ENCODE measurements at regions not wholly inside any gene's neighbourhood (a gene's known extent, or its start where the extent isn't known, plus 50 kb on each side); places are given as distances from the start of the nearest gene placed in this dataset.

GRCh38 chr12:74957231-74957630 lies 252.4 kb downstream of the KCNC2 start:
- WGBS, 2 donors = 85 to 87% methylated on average over 3 of the region's 3 CpGs
- DNase-seq (no peak), ATAC-seq (ENCODE audit: insufficient read depth, low FRiP score) (no peak)
- no peaks in the 10 kb centered on the region for H3K36me3 ChIP-seq (ENCODE audit: control insufficient read depth in 4 of 4, insufficient read depth in 4 of 4, low read length in 4 of 4)
- no peaks in the 10 kb centered on the region for H3K27me3 ChIP-seq (ENCODE audit: control insufficient read depth in 3 of 3, insufficient read depth in 3 of 3, low read length in 2 of 3)
- no peak overlapping the region for H3K9ac ChIP-seq (ENCODE audit: insufficient read depth in 1 of 2, low read length in 2 of 2)
- TF ChIP-seq CTCF (IDR thresholded peaks at IDR 0.05; ENCODE audit: control extremely low read depth, extremely low read depth) = no peak
- no peaks in the 10 kb centered on the region for H3K9me3 ChIP-seq (ENCODE audit: control insufficient read depth in 4 of 4, insufficient read depth in 3 of 4, low read length in 3 of 4)
- H3K4me3 ChIP-seq = no peak overlapping the region
- no peaks in the 10 kb centered on the region for H3K4me1 ChIP-seq (ENCODE audit: control insufficient read depth in 5 of 5, insufficient read depth in 5 of 5, low read length in 5 of 5)
- H3K27ac ChIP-seq (ENCODE audit: low read depth in 1 of 2, low read length in 1 of 2) = no peak overlapping the region

- TF ChIP-seq CTCF (IDR thresholded peaks at IDR 0.05; ENCODE audit: control extremely low read depth, extremely low read depth) = no peak
- ATAC-seq (ENCODE audit: insufficient read depth, low FRiP score) (no peak), DNase-seq (no peak)
- H3K36me3 ChIP-seq (ENCODE audit: control insufficient read depth in 4 of 4, insufficient read depth in 4 of 4, low read length in 4 of 4) = no peaks in the 10 kb centered on the region
- no peak overlapping the region for H3K27ac ChIP-seq (ENCODE audit: low read depth in 1 of 2, low read length in 1 of 2)
- H3K9ac ChIP-seq (ENCODE audit: insufficient read depth in 1 of 2, low read length in 2 of 2) = no peak overlapping the region
- no peaks in the 10 kb centered on the region for H3K9me3 ChIP-seq (ENCODE audit: control insufficient read depth in 4 of 4, insufficient read depth in 3 of 4, low read length in 3 of 4)
- no peaks in the 10 kb centered on the region for H3K4me1 ChIP-seq (ENCODE audit: control insufficient read depth in 5 of 5, insufficient read depth in 5 of 5, low read length in 5 of 5)
- H3K27me3 ChIP-seq (ENCODE audit: control insufficient read depth in 3 of 3, insufficient read depth in 3 of 3, low read length in 2 of 3) = no peaks in the 10 kb centered on the region
- H3K4me3 ChIP-seq = no peak overlapping the region
These were observed 252.0 kb downstream of the KCNC2 start for GRCh38 chr12:74957634-74958033.

GRCh38 chr12:74959657-74960056 lies 250.0 kb downstream of the KCNC2 start:
- Histone ChIP-seq H3K9ac (ENCODE audit: insufficient read depth in 1 of 2, low read length in 2 of 2) (no peak overlapping the region), H3K27me3 (ENCODE audit: control insufficient read depth in 3 of 3, insufficient read depth in 3 of 3, low read length in 2 of 3) (no peaks in the 10 kb centered on the region), H3K4me1 (ENCODE audit: control insufficient read depth in 5 of 5, insufficient read depth in 5 of 5, low read length in 5 of 5) (no peaks in the 10 kb centered on the region), H3K9me3 (ENCODE audit: control insufficient read depth in 4 of 4, insufficient read depth in 3 of 4, low read length in 3 of 4) (no peaks in the 10 kb centered on the region), H3K27ac (ENCODE audit: low read depth in 1 of 2, low read length in 1 of 2) (no peak overlapping the region), H3K4me3 (no peak overlapping the region), H3K36me3 (ENCODE audit: control insufficient read depth in 4 of 4, insufficient read depth in 4 of 4, low read length in 4 of 4) (no peaks in the 10 kb centered on the region)
- 93 to 95% methylated on average over 2 of the region's 2 CpGs for WGBS, 2 donors
- ATAC-seq (ENCODE audit: insufficient read depth, low FRiP score) (no peak), DNase-seq (no peak)
- no peak for TF ChIP-seq CTCF (IDR thresholded peaks at IDR 0.05; ENCODE audit: control extremely low read depth, extremely low read depth)

GRCh38 chr12:74963304-74963703 lies 246.3 kb downstream of the KCNC2 start:
- no peaks in the 10 kb centered on the region for H3K27me3 ChIP-seq (ENCODE audit: control insufficient read depth in 3 of 3, insufficient read depth in 3 of 3, low read length in 2 of 3)
- H3K9me3 ChIP-seq (ENCODE audit: control insufficient read depth in 4 of 4, insufficient read depth in 3 of 4, low read length in 3 of 4) = no peaks in the 10 kb centered on the region
- no peak overlapping the region for H3K27ac ChIP-seq (ENCODE audit: low read depth in 1 of 2, low read length in 1 of 2)
- WGBS, 2 donors = 66 to 67% methylated on average over 1 of the region's 1 CpG
- H3K4me1 ChIP-seq (ENCODE audit: control insufficient read depth in 5 of 5, insufficient read depth in 5 of 5, low read length in 5 of 5) = no peaks in the 10 kb centered on the region
- H3K36me3 ChIP-seq (ENCODE audit: control insufficient read depth in 4 of 4, insufficient read depth in 4 of 4, low read length in 4 of 4) = no peaks in the 10 kb centered on the region
- no peak for DNase-seq
- no peak for TF ChIP-seq CTCF (IDR thresholded peaks at IDR 0.05; ENCODE audit: control extremely low read depth, extremely low read depth)
- H3K4me3 ChIP-seq = no peak overlapping the region
- H3K9ac ChIP-seq (ENCODE audit: insufficient read depth in 1 of 2, low read length in 2 of 2) = no peak overlapping the region
- no peak for ATAC-seq (ENCODE audit: insufficient read depth, low FRiP score)

All from lung (tissue), 11 donors.